Thyroid gland (tissue), 4 donors: ENCODE measurements at regions not wholly inside any gene's neighbourhood (a gene's known extent, or its start where the extent isn't known, plus 50 kb on each side); places are given as distances from the start of the nearest gene placed in this dataset.

ENCODE experiments used
- DNase-seq, 2 donors: peaks; one replicate each; pipeline ENCODE4 v3.0.0-alpha.2; 2019
- H3K27ac ChIP-seq, 3 donors: fragments of 200-600 bp; sonication (generic); 1 replicate in 2 of 3; 2 replicates in 1 of 3; pipeline ENCODE4 v1.5.1; 2016 to 2019; ENCODE audit warnings: mild to moderate bottlenecking in 1 of 3, moderate library complexity in 1 of 3
- H3K27me3 ChIP-seq: fragments of 200-600 bp; sonication (generic); one replicate; pipeline ENCODE4 v1.5.1; 2019
- H3K36me3 ChIP-seq, 2 donors: fragments of 200-600 bp; sonication (generic); one replicate each; pipeline ENCODE4 v1.5.1; 2016 to 2019
- H3K4me1 ChIP-seq, 2 donors: fragments of 200-600 bp; sonication (generic); one replicate each; pipeline ENCODE4 v1.5.1; 2017 to 2019
- H3K4me3 ChIP-seq, 3 donors: fragments of 200-600 bp; sonication (generic); replicated peaks in 1 of 3; 1 replicate in 2 of 3; 2 replicates in 1 of 3; pipeline ENCODE4 v1.5.1; 2016; ENCODE audit warnings: mild to moderate bottlenecking in 1 of 3
- H3K9me3 ChIP-seq: fragments of 200-600 bp; sonication (generic); one replicate; pipeline ENCODE4 v1.5.1; 2017
- CTCF ChIP-seq, 6 experiments: fragments of 200-600 bp in 3 of 6; fragments of 450-650 bp in 3 of 6; sonication (generic) in 3 of 6; IDR thresholded peaks; one replicate each; pipeline ENCODE4 v1.5.1; 2016 to 2019; ENCODE audit warnings: antibody characterized with exemption in 6 of 6, mild to moderate bottlenecking in 2 of 6, inconsistent platforms in 1 of 6, moderate library complexity in 1 of 6
- POLR2A ChIP-seq, 2 donors: fragments of 450-650 bp; IDR thresholded peaks; one replicate each; pipeline ENCODE4 v1.6.1; 2017; ENCODE audit warnings: antibody characterized with exemption in 2 of 2, mild to moderate bottlenecking in 2 of 2, moderate library complexity in 1 of 2
- WGBS, 2 donors: methylation state at CpG; one replicate each; pipeline ENCODE4 v1.1.5; 2017; 5-methylcytosine and 5-hydroxymethylcytosine counted together
- intact Hi-C: fragments of 100-400 bp; cut with DNase I; formaldehyde crosslinking; loops from one replicate; pipeline ENCODE4 v1.15.1; 2023

GRCh38 chr9:1738511-1739100 is 276.5 kb upstream of the SMARCA2 start:
- Histone ChIP-seq H3K36me3 (no peaks in the 10 kb centered on the region), H3K4me1 (no peaks in the 10 kb centered on the region), H3K27ac (no peak overlapping the region), H3K27me3 (no peaks in the 10 kb centered on the region), H3K9me3 (no peaks in the 10 kb centered on the region), H3K4me3 (no peak overlapping the region)
- WGBS, 2 donors: 58 to 65% methylated on average over 4 of the region's 4 CpGs
- TF ChIP-seq POLR2A (IDR thresholded peaks at IDR 0.05): no peak
- TF ChIP-seq CTCF (IDR thresholded peaks at IDR 0.05): no peak
- intact Hi-C loops: no loop called here
- no peak for DNase-seq

GRCh38 chr9:1743121-1743960 is 271.8 kb upstream of the SMARCA2 start:
- Histone ChIP-seq H3K36me3 (no peaks in the 10 kb centered on the region), H3K27ac (no peak overlapping the region), H3K27me3 (no peaks in the 10 kb centered on the region), H3K9me3 (no peaks in the 10 kb centered on the region), H3K4me3 (no peak overlapping the region), H3K4me1 (peaks cover 0 to 4% of the 10 kb centered on the region in 2 donors)
- intact Hi-C loops: no loop called here
- TF ChIP-seq POLR2A (IDR thresholded peaks at IDR 0.05): no peak
- TF ChIP-seq CTCF (IDR thresholded peaks at IDR 0.05): no peak
- DNase-seq: no peak
- 79 to 81% methylated on average over 7 of the region's 7 CpGs for WGBS, 2 donors

- no peak overlapping the region for H3K4me3 ChIP-seq
- no peaks in the 10 kb centered on the region for H3K36me3 ChIP-seq
- 61 to 73% methylated on average over 2 of the region's 2 CpGs for WGBS, 2 donors
- no peaks in the 10 kb centered on the region for H3K9me3 ChIP-seq
- no peak for DNase-seq
- peaks cover 0 to 4% of the 10 kb centered on the region in 2 donors for H3K4me1 ChIP-seq
- H3K27ac ChIP-seq: no peak overlapping the region
- intact Hi-C loops: no loop called here
- TF ChIP-seq POLR2A (IDR thresholded peaks at IDR 0.05) (no peak), CTCF (IDR thresholded peaks at IDR 0.05) (no peak)
- no peaks in the 10 kb centered on the region for H3K27me3 ChIP-seq
These were observed 269.2 kb upstream of the SMARCA2 start for GRCh38 chr9:1745980-1746379.

- Histone ChIP-seq H3K27ac (no peak overlapping the region), H3K9me3 (no peaks in the 10 kb centered on the region), H3K27me3 (no peaks in the 10 kb centered on the region), H3K36me3 (no peaks in the 10 kb centered on the region), H3K4me1 (peaks cover 0 to 4% of the 10 kb centered on the region in 2 donors), H3K4me3 (no peak overlapping the region)
- WGBS, 2 donors: 22 to 35% methylated on average over 2 of the region's 2 CpGs
- intact Hi-C loops: no loop called here
- DNase-seq: no peak
- no peak for TF ChIP-seq CTCF (IDR thresholded peaks at IDR 0.05)
- TF ChIP-seq POLR2A (IDR thresholded peaks at IDR 0.05): no peak
These were observed 267.7 kb upstream of the SMARCA2 start for GRCh38 chr9:1747417-1747967.

GRCh38 chr9:1748407-1748806 is 266.7 kb upstream of the SMARCA2 start:
- Histone ChIP-seq H3K4me3 (no peak overlapping the region), H3K27ac (no peak overlapping the region), H3K36me3 (no peaks in the 10 kb centered on the region), H3K9me3 (no peaks in the 10 kb centered on the region), H3K4me1 (peaks cover 0 to 4% of the 10 kb centered on the region in 2 donors), H3K27me3 (no peaks in the 10 kb centered on the region)
- 62 to 79% methylated on average over 1 of the region's 1 CpG for WGBS, 2 donors
- intact Hi-C loops: no loop called here
- TF ChIP-seq CTCF (IDR thresholded peaks at IDR 0.05) (no peak), POLR2A (IDR thresholded peaks at IDR 0.05) (no peak)
- DNase-seq: no peak
